OCI-LY7 (cell line): ENCODE measurements at regions not wholly inside any gene's neighbourhood (a gene's known extent, or its start where the extent isn't known, plus 50 kb on each side); places are given as distances from the start of the nearest gene placed in this dataset.

Source experiments
- CTCF ChIP-seq: fragments of 200-600 bp; sonication (generic); conservative IDR thresholded peaks from 2 replicates; pipeline ENCODE4 v1.5.1; 2014; ENCODE audit warnings: mild to moderate bottlenecking, antibody characterized with exemption, low read length, moderate library complexity, mixed read lengths
- EZH2phosphoT487 ChIP-seq: fragments of 200-600 bp; sonication (generic); IDR thresholded peaks from 2 replicates; pipeline ENCODE4 v1.6.1; 2018; ENCODE audit warnings: low read depth, borderline replicate concordance, mild to moderate bottlenecking, mixed run types, antibody characterized with exemption, low read length, moderate library complexity, mixed read lengths

- no peak for TF ChIP-seq CTCF
- no peak for TF ChIP-seq EZH2phosphoT487
Observed at GRCh38 chr7:16211402-16211925, 209.9 kb downstream of the CRPPA start.
